Coronary artery (tissue), 2 donors: ENCODE measurements at regions not wholly inside any gene's neighbourhood (a gene's known extent, or its start where the extent isn't known, plus 50 kb on each side); places are given as distances from the start of the nearest gene placed in this dataset.

ENCODE experiments used
- DNase-seq: peaks from one replicate; pipeline ENCODE4 v3.0.0-alpha.2; 2017; ENCODE audit warnings: low spot score
- H3K27ac ChIP-seq, 2 donors: fragments of 200-600 bp; sonication (generic); one replicate each; pipeline ENCODE4 v1.5.1; 2016 to 2019
- H3K4me3 ChIP-seq: fragments of 200-600 bp; sonication (generic); 2 replicates; pipeline ENCODE4 v1.5.1; 2016; ENCODE audit warnings: mild to moderate bottlenecking, moderate library complexity
- TF ChIP-seq, protein P1 (sequence below): fragments of 200-600 bp; sonication (generic); IDR thresholded peaks from one replicate; pipeline ENCODE4 v1.5.1; 2019; ENCODE audit warnings: antibody characterized with exemption

DNA sequence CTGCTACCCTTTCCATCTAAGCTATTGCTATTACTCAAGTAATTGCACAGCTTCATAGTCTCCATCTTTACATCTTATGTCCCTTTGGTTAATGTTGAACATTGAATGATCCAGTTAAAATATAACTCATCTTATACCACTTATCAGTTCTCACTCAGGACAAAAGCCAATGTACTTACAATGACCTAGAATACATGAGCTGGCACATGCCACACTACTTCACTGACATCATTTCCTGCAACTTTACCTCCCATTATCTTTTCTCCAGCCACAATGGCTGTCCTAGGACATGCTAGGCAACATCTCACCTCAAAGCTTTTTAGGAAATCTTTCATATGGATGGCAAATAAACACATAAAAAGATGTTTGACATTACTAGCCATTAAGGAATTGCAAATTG, 309.2 kb downstream of the FOXG1 start:
- no peak overlapping the region for H3K4me3 ChIP-seq
- no peak for DNase-seq
- no peak overlapping the region for H3K27ac ChIP-seq
- TF ChIP-seq, protein P1, sequence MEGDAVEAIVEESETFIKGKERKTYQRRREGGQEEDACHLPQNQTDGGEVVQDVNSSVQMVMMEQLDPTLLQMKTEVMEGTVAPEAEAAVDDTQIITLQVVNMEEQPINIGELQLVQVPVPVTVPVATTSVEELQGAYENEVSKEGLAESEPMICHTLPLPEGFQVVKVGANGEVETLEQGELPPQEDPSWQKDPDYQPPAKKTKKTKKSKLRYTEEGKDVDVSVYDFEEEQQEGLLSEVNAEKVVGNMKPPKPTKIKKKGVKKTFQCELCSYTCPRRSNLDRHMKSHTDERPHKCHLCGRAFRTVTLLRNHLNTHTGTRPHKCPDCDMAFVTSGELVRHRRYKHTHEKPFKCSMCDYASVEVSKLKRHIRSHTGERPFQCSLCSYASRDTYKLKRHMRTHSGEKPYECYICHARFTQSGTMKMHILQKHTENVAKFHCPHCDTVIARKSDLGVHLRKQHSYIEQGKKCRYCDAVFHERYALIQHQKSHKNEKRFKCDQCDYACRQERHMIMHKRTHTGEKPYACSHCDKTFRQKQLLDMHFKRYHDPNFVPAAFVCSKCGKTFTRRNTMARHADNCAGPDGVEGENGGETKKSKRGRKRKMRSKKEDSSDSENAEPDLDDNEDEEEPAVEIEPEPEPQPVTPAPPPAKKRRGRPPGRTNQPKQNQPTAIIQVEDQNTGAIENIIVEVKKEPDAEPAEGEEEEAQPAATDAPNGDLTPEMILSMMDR = no peak

DNA sequence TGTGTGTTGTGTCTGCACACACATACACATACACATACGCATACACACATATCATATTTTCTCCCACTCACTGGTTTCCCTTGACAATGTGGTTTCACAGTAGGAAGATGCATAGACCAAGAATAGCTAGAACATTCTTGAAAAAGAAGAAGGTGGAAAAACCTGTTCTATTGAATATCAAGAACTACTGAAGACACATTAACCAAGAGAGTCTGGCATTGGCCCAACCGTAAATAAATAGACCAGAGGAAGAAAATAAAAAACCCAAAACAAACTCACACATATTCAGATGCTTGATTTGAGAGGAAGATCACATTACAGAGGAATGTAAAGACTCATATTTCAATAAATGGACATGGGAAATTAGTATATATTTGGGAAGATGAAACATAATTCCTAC, 311.3 kb downstream of the FOXG1 start:
- no peak overlapping the region for H3K27ac ChIP-seq
- DNase-seq = no peak
- H3K4me3 ChIP-seq = no peak overlapping the region
- TF ChIP-seq, protein P1 = no peak

DNA sequence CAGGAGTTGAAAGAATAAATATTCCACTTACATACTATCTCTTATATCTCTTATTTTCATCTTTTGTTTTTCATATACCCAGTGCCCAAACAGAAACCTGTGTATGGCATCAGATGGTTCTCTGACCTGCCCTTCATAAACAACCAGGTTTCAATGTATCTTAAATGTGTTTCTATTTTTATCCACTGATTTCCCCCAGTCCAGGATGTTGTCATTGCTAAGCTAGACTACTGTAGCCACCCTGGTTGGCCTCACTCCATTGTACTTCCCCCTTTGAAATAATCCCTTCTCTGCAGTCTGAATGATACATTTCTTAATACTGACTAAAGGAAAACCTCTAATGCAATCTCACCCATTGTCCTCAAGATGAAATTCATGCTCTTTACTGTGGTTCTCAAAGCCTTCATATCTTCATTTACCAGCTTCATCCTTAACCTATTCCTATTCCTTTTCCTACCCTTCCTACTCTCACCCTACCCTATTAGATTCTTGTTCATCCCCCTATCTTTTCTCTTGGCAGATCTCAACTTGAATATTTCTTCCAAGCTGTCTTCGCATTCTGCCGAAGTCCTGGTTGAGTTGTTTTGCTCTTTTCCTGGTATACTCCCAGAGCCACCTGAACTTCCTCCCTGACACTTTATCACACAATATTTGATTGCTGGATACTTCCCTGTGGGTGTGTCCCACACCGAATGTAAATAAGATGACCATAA, 312.4 kb downstream of the FOXG1 start:
- TF ChIP-seq, protein P1 = no peak
- Histone ChIP-seq H3K4me3 (no peak overlapping the region), H3K27ac (no peak overlapping the region)
- no peak for DNase-seq

DNA sequence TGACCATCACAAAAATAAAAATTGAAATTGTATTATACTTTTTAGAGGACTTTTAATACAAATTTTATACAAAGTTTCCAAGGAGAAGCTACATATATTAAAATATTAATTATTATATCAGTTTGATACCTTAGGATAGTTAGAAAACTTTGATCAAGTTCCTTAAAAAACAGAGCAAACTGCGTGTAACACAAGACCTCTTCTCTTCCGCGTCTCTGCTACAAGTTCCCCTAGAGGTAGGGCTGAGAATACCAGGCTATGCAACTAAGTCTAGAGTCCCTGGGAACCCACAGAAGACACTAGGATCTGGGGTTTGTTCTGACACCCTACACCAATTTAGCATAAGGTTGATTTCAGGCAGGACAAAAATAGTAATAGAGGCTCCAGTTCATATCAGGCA, 319.0 kb downstream of the FOXG1 start:
- DNase-seq = no peak
- Histone ChIP-seq H3K4me3 (no peak overlapping the region), H3K27ac (no peak overlapping the region)
- TF ChIP-seq, protein P1 = no peak

DNA sequence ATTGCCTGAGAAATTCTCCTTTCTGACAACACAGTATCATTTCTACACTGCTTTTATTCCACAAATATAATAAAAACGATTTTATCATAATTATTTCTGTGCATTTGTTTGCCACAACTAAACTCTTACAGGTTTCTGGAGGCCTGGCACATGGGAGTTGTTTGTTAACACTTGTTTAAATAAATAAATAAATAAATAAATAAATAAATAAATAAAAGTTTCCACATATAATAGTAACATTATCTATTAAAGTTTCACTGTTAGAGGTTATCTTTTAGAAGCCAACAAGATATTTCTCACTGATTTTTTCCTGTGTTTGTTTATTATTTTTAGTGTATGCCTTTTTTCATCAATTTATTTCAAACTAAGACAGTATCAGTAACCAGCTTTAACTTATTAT, 323.3 kb downstream of the FOXG1 start:
- no peak for DNase-seq
- TF ChIP-seq, protein P1 = no peak
- no peak overlapping the region for H3K4me3 ChIP-seq
- no peak overlapping the region for H3K27ac ChIP-seq

DNA sequence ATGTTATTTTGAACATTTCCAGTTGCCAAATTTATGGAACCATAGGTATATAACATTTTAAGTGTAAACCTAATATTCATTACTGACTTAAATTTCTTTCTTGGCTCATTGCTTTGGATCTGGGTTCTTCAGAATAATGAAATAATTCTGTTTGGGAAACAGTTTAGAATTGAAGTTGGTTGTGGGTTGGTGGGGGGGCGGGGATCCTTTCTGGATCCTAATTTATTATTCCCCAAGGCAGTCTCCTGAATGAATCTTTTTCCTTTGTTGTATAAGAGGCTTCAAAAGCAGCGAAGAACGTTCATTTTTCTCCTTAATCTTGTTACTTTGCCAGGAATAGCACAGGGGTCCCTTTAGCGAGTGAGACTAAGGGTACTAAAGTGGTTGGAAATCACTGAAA, 325.5 kb downstream of the FOXG1 start:
- DNase-seq = no peak
- no peak overlapping the region for H3K27ac ChIP-seq
- TF ChIP-seq, protein P1 = no peak
- H3K4me3 ChIP-seq = no peak overlapping the region

DNA sequence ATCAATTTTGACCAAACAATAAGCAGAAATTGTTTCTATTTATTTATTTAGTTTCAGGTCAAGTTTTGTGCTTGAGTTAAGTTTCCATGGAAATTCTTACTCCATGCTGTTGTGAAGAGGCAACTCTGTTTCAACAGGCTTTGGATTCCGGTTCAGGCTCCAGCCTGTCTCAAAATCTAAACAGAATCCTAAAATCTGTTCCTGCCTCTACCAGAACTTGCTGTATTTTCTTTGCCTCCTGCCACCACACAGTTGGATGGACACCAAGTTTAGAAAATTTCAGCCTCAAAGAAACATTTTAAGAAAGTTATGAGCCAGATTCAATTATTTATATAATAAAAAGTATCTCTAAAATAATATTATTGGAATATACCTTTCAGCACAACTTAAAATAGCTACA, 330.9 kb downstream of the FOXG1 start:
- DNase-seq = no peak
- Histone ChIP-seq H3K27ac (no peak overlapping the region), H3K4me3 (no peak overlapping the region)
- TF ChIP-seq, protein P1 = no peak
